HG02938 (cell line): ENCODE measurements at regions not wholly inside any gene's neighbourhood (a gene's known extent, or its start where the extent isn't known, plus 50 kb on each side); places are given as distances from the start of the nearest gene placed in this dataset.

Experiments
- ATAC-seq: cut with Tn5 transposase; IDR thresholded peaks from one replicate; pipeline ENCODE4 v1.9.1; 2021; ENCODE audit warnings: mild to moderate bottlenecking, moderate library complexity; ENCODE audit not compliant: unreplicated experiment

- ATAC-seq: no peak
Observed at GRCh38 chr12:74429535-74429934, 108.1 kb upstream of the ATXN7L3B start.

- no peak for ATAC-seq
Observed at GRCh38 chr12:74431801-74432200, 105.8 kb upstream of the ATXN7L3B start.

GRCh38 chr12:74440469-74440868, 97.2 kb upstream of the ATXN7L3B start:
- ATAC-seq: no peak

GRCh38 chr12:74441872-74442271, 95.8 kb upstream of the ATXN7L3B start:
- ATAC-seq: no peak

- no peak for ATAC-seq
Observed at GRCh38 chr12:74446466-74446865, 91.2 kb upstream of the ATXN7L3B start.

- no peak for ATAC-seq
Observed at GRCh38 chr12:74449872-74450271, 87.8 kb upstream of the ATXN7L3B start.

- ATAC-seq: no peak
Observed at GRCh38 chr12:74454109-74454508, 83.5 kb upstream of the ATXN7L3B start.

- no peak for ATAC-seq
Observed at GRCh38 chr12:74455429-74455828, 82.2 kb upstream of the ATXN7L3B start.

GRCh38 chr12:74456431-74456830, 81.2 kb upstream of the ATXN7L3B start:
- ATAC-seq: no peak

GRCh38 chr12:74468401-74468800, 69.2 kb upstream of the ATXN7L3B start:
- ATAC-seq: no peak

GRCh38 chr12:74476234-74476633, 61.4 kb upstream of the ATXN7L3B start:
- no peak for ATAC-seq

GRCh38 chr12:74481078-74481477, 56.6 kb upstream of the ATXN7L3B start:
- no peak for ATAC-seq

- no peak for ATAC-seq
Observed at GRCh38 chr12:74482115-74482514, 55.5 kb upstream of the ATXN7L3B start.

- no peak for ATAC-seq
Observed at GRCh38 chr12:74483057-74483456, 54.6 kb upstream of the ATXN7L3B start.
